Skeletal muscle satellite cell (primary cell): ENCODE measurements at regions not wholly inside any gene's neighbourhood (a gene's known extent, or its start where the extent isn't known, plus 50 kb on each side); places are given as distances from the start of the nearest gene placed in this dataset.

ENCODE experiments used
- H3K27me3 ChIP-seq: 2 replicates; pipeline ENCODE4 v1.7.0; 2013; ENCODE audit warnings: low read length; ENCODE audit not compliant: control insufficient read depth, insufficient read depth
- H3K36me3 ChIP-seq: 2 replicates; pipeline ENCODE4 v1.7.0; 2013; ENCODE audit warnings: mild to moderate bottlenecking, control low read depth, low read length; ENCODE audit not compliant: insufficient read depth
- H3K4me1 ChIP-seq: 2 replicates; pipeline ENCODE4 v1.7.0; 2013; ENCODE audit warnings: low read length; ENCODE audit not compliant: control insufficient read depth, insufficient read depth
- H3K4me2 ChIP-seq: 2 replicates; pipeline ENCODE4 v1.7.0; 2013; ENCODE audit warnings: mild to moderate bottlenecking, low read length
- H3K4me3 ChIP-seq: 2 replicates; pipeline ENCODE4 v1.7.0; 2013; ENCODE audit warnings: low read length
- H3K9ac ChIP-seq: 2 replicates; pipeline ENCODE4 v1.7.0; 2013; ENCODE audit warnings: mild to moderate bottlenecking, low read depth, low read length, moderate library complexity
- H3K9me3 ChIP-seq: replicated peaks from 2 replicates; pipeline ENCODE4 v1.7.0; 2013; ENCODE audit warnings: mild to moderate bottlenecking, control low read depth, low read length

- H3K36me3 ChIP-seq = no peaks in the 10 kb centered on the region
- H3K9ac ChIP-seq = no peak overlapping the region
- no peaks in the 10 kb centered on the region for H3K27me3 ChIP-seq
Measured at GRCh38 chr2:181189951-181190350, 209.5 kb downstream of the UBE2E3 start.

GRCh38 chr2:181190711-181191110 is 210.3 kb downstream of the UBE2E3 start:
- Histone ChIP-seq H3K36me3 (no peaks in the 10 kb centered on the region), H3K4me2 (no peak overlapping the region), H3K4me1 (peaks cover 7% of the 10 kb centered on the region), H3K27me3 (no peaks in the 10 kb centered on the region), H3K4me3 (no peak overlapping the region), H3K9me3 (no peaks in the 10 kb centered on the region), H3K9ac (no peak overlapping the region)

More at GRCh38 chr2:181189951-181190350, 209.5 kb downstream of the UBE2E3 start:
- Histone ChIP-seq H3K9me3 (no peaks in the 10 kb centered on the region), H3K4me1 (peaks cover 7% of the 10 kb centered on the region), H3K4me2 (no peak overlapping the region), H3K4me3 (no peak overlapping the region)

GRCh38 chr2:181193550-181193949 is 213.1 kb downstream of the UBE2E3 start:
- Histone ChIP-seq H3K9ac (no peak overlapping the region), H3K4me3 (no peak overlapping the region), H3K9me3 (no peaks in the 10 kb centered on the region), H3K4me1 (no peaks in the 10 kb centered on the region), H3K36me3 (no peaks in the 10 kb centered on the region), H3K4me2 (no peak overlapping the region), H3K27me3 (no peaks in the 10 kb centered on the region)

GRCh38 chr2:181196401-181196800 is 216.0 kb downstream of the UBE2E3 start:
- no peaks in the 10 kb centered on the region for H3K4me1 ChIP-seq
- no peak overlapping the region for H3K4me3 ChIP-seq
- no peaks in the 10 kb centered on the region for H3K27me3 ChIP-seq
- no peaks in the 10 kb centered on the region for H3K9me3 ChIP-seq
- H3K9ac ChIP-seq = no peak overlapping the region
- H3K36me3 ChIP-seq = no peaks in the 10 kb centered on the region
- H3K4me2 ChIP-seq = no peak overlapping the region

- Histone ChIP-seq H3K27me3 (no peaks in the 10 kb centered on the region), H3K36me3 (no peaks in the 10 kb centered on the region), H3K4me1 (no peaks in the 10 kb centered on the region), H3K9ac (no peak overlapping the region), H3K9me3 (no peaks in the 10 kb centered on the region), H3K4me2 (no peak overlapping the region), H3K4me3 (no peak overlapping the region)
Measured at GRCh38 chr2:181197140-181197760, 216.8 kb downstream of the UBE2E3 start.

- Histone ChIP-seq H3K4me1 (peaks cover 7% of the 10 kb centered on the region), H3K9me3 (no peaks in the 10 kb centered on the region), H3K4me3 (no peak overlapping the region), H3K36me3 (no peaks in the 10 kb centered on the region), H3K27me3 (no peaks in the 10 kb centered on the region), H3K9ac (no peak overlapping the region), H3K4me2 (no peak overlapping the region)
Measured at GRCh38 chr2:181198183-181198864, 217.9 kb downstream of the UBE2E3 start.

GRCh38 chr2:181203412-181203811 is 223.0 kb downstream of the UBE2E3 start:
- Histone ChIP-seq H3K36me3 (no peaks in the 10 kb centered on the region), H3K9me3 (no peaks in the 10 kb centered on the region), H3K9ac (no peak overlapping the region), H3K4me1 (peaks cover 19% of the 10 kb centered on the region), H3K4me2 (peak overlapping the region; percentile 45), H3K4me3 (no peak overlapping the region), H3K27me3 (no peaks in the 10 kb centered on the region)

GRCh38 chr2:181203916-181204315 is 223.5 kb downstream of the UBE2E3 start:
- H3K4me1 ChIP-seq = peaks cover 19% of the 10 kb centered on the region

GRCh38 chr2:181218401-181218821 is 238.0 kb downstream of the UBE2E3 start:
- Histone ChIP-seq H3K27me3 (no peaks in the 10 kb centered on the region), H3K4me2 (no peak overlapping the region), H3K9ac (no peak overlapping the region), H3K4me1 (no peaks in the 10 kb centered on the region), H3K4me3 (no peak overlapping the region), H3K9me3 (no peaks in the 10 kb centered on the region), H3K36me3 (no peaks in the 10 kb centered on the region)

More at GRCh38 chr2:181203916-181204315, 223.5 kb downstream of the UBE2E3 start:
- Histone ChIP-seq H3K9me3 (no peaks in the 10 kb centered on the region), H3K4me2 (peak overlapping the region; percentile 45), H3K36me3 (no peaks in the 10 kb centered on the region), H3K9ac (no peak overlapping the region), H3K27me3 (no peaks in the 10 kb centered on the region), H3K4me3 (no peak overlapping the region)

GRCh38 chr2:181223234-181223633 is 234.0 kb upstream of the ITGA4 start:
- H3K9me3 ChIP-seq = no peaks in the 10 kb centered on the region
- H3K9ac ChIP-seq = no peak overlapping the region
- H3K4me2 ChIP-seq = no peak overlapping the region
- H3K36me3 ChIP-seq = no peaks in the 10 kb centered on the region
- no peaks in the 10 kb centered on the region for H3K4me1 ChIP-seq
- H3K4me3 ChIP-seq = no peak overlapping the region
- no peaks in the 10 kb centered on the region for H3K27me3 ChIP-seq

GRCh38 chr2:181224866-181225265 is 232.3 kb upstream of the ITGA4 start:
- H3K4me2 ChIP-seq = no peak overlapping the region
- H3K4me1 ChIP-seq = no peaks in the 10 kb centered on the region
- H3K36me3 ChIP-seq = no peaks in the 10 kb centered on the region
- H3K9ac ChIP-seq = no peak overlapping the region
- no peak overlapping the region for H3K4me3 ChIP-seq
- H3K27me3 ChIP-seq = no peaks in the 10 kb centered on the region
- H3K9me3 ChIP-seq = no peaks in the 10 kb centered on the region

- H3K36me3 ChIP-seq = no peaks in the 10 kb centered on the region
- H3K4me1 ChIP-seq = no peaks in the 10 kb centered on the region
- H3K27me3 ChIP-seq = no peaks in the 10 kb centered on the region
- no peak overlapping the region for H3K4me3 ChIP-seq
- H3K9me3 ChIP-seq = no peaks in the 10 kb centered on the region
- H3K4me2 ChIP-seq = no peak overlapping the region
- no peak overlapping the region for H3K9ac ChIP-seq
Measured at GRCh38 chr2:181228661-181229060, 228.5 kb upstream of the ITGA4 start.
